Neural cell (in vitro differentiated cells): ENCODE measurements at regions not wholly inside any gene's neighbourhood (a gene's known extent, or its start where the extent isn't known, plus 50 kb on each side); places are given as distances from the start of the nearest gene placed in this dataset.

Source experiments
- H2AFZ ChIP-seq: fragments of 200-600, 300-800 bp; sonication (generic), shearing (Covaris generic); 2 replicates; pipeline ENCODE4 v1.6.0; 2014; ENCODE audit warnings: low read depth, mild to moderate bottlenecking, antibody characterized with exemption, low read length, moderate library complexity
- H3F3A ChIP-seq: fragments of 200-600 bp; shearing (Covaris generic); 2 replicates; pipeline ENCODE4 v1.6.1; 2016; ENCODE audit warnings: mild to moderate bottlenecking, moderate library complexity, mixed read lengths, antibody characterized with exemption, low read length; ENCODE audit not compliant: insufficient read depth, poor library complexity, severe bottlenecking
- H3K27ac ChIP-seq: fragments of 200-600, 300-800 bp; sonication (generic), shearing (Covaris generic); 2 replicates; pipeline ENCODE4 v1.5.1; 2014; ENCODE audit warnings: mild to moderate bottlenecking, low read length, moderate library complexity
- H3K27me3 ChIP-seq: fragments of 300-800, 200-600 bp; sonication (generic), shearing (Covaris generic); 2 replicates; pipeline ENCODE4 v1.6.0; 2014; ENCODE audit warnings: mild to moderate bottlenecking, low read depth, low read length, moderate library complexity; ENCODE audit not compliant: insufficient read depth
- H3K36me3 ChIP-seq: fragments of 300-800, 200-600 bp; sonication (generic), shearing (Covaris generic); 2 replicates; pipeline ENCODE4 v1.5.1; 2014; ENCODE audit warnings: mild to moderate bottlenecking, antibody characterized with exemption, low read length, moderate library complexity; ENCODE audit not compliant: insufficient read depth
- H3K4me2 ChIP-seq: fragments of 300-800, 200-600 bp; sonication (generic), shearing (Covaris generic); 2 replicates; pipeline ENCODE4 v1.6.0; 2014; ENCODE audit warnings: mild to moderate bottlenecking, low read length
- H3K4me3 ChIP-seq: fragments of 300-800, 200-600 bp; sonication (generic), shearing (Covaris generic); 2 replicates; pipeline ENCODE4 v1.5.1; 2014; ENCODE audit warnings: mild to moderate bottlenecking, low read length, moderate library complexity
- H3K79me2 ChIP-seq: fragments of 200-600 bp; shearing (Covaris generic); replicated peaks from 2 replicates; pipeline ENCODE4 v1.6.0; 2014; ENCODE audit warnings: mild to moderate bottlenecking, low read length, moderate library complexity; ENCODE audit not compliant: insufficient read depth
- H3K9ac ChIP-seq: fragments of 300-800, 200-600 bp; sonication (generic), shearing (Covaris generic); 2 replicates; pipeline ENCODE4 v1.6.1; 2016; ENCODE audit warnings: mild to moderate bottlenecking, low read length, mixed read lengths
- H3K9me2 ChIP-seq: fragments of 200-600 bp; shearing (Covaris generic); 2 replicates; pipeline ENCODE4 v1.6.1; 2016; ENCODE audit warnings: mild to moderate bottlenecking, low read length, mixed read lengths; ENCODE audit not compliant: insufficient read depth
- H3K9me3 ChIP-seq: fragments of 200-600, 300-800 bp; sonication (generic), shearing (Covaris generic); 2 replicates; pipeline ENCODE4 v1.6.1; 2016; ENCODE audit warnings: mild to moderate bottlenecking, mixed run types, low read length, moderate library complexity, mixed read lengths
- H4K20me1 ChIP-seq: fragments of 200-600 bp; shearing (Covaris generic); 2 replicates; pipeline ENCODE4 v1.6.1; 2016; ENCODE audit warnings: mild to moderate bottlenecking, mixed run types; ENCODE audit not compliant: insufficient read depth
- CTCF ChIP-seq: fragments of 450-650 bp; IDR thresholded peaks from 2 replicates; pipeline ENCODE4 v1.5.1; 2014; ENCODE audit warnings: antibody characterized with exemption, mild to moderate bottlenecking, moderate library complexity; ENCODE audit not compliant: poor library complexity, severe bottlenecking
- EP300 ChIP-seq: fragments of 450-650 bp; conservative IDR thresholded peaks from 2 replicates; pipeline ENCODE4 v1.6.1; 2014; ENCODE audit warnings: antibody characterized with exemption, mild to moderate bottlenecking, moderate library complexity; ENCODE audit not compliant: poor library complexity, severe bottlenecking
- EZH2 ChIP-seq: fragments of 200-600, 300-800 bp; shearing (Covaris generic), sonication (generic); IDR thresholded peaks from 2 replicates; pipeline ENCODE4 v1.6.1; 2014; ENCODE audit warnings: antibody characterized with exemption, low read length, borderline replicate concordance, mild to moderate bottlenecking; ENCODE audit not compliant: insufficient read depth, poor library complexity, severe bottlenecking
- MXI1 ChIP-seq: fragments of 450-650 bp; conservative IDR thresholded peaks from 2 replicates; pipeline ENCODE4 v1.6.1; 2014; ENCODE audit warnings: antibody characterized with exemption, mild to moderate bottlenecking; ENCODE audit not compliant: poor library complexity, severe bottlenecking
- POLR2AphosphoS5 ChIP-seq: IDR thresholded peaks from 2 replicates; pipeline ENCODE4 v1.6.1; 2012
- RAD21 ChIP-seq: fragments of 450-650 bp; conservative IDR thresholded peaks from 2 replicates; pipeline ENCODE4 v1.6.1; 2014; ENCODE audit warnings: antibody characterized with exemption, mild to moderate bottlenecking, moderate library complexity
- REST ChIP-seq: IDR thresholded peaks from 2 replicates; pipeline ENCODE4 v1.6.1; 2012; ENCODE audit warnings: borderline replicate concordance
- SMC3 ChIP-seq: fragments of 450-650 bp; conservative IDR thresholded peaks from 2 replicates; pipeline ENCODE4 v1.6.1; 2014; ENCODE audit warnings: antibody characterized with exemption, mild to moderate bottlenecking, moderate library complexity; ENCODE audit not compliant: poor library complexity
- TAF1 ChIP-seq: IDR thresholded peaks from 2 replicates; pipeline ENCODE4 v1.6.1; 2012; ENCODE audit warnings: low read depth

GRCh38 chr6:154561750-154562149 lies 51.3 kb upstream of the CNKSR3 start:
- no peak for TF ChIP-seq RAD21
- TF ChIP-seq REST: no peak
- no peak for TF ChIP-seq POLR2AphosphoS5
- TF ChIP-seq SMC3: no peak
- no peak for TF ChIP-seq MXI1

GRCh38 chr6:154565331-154565730 lies 54.8 kb upstream of the CNKSR3 start:
- Histone ChIP-seq H4K20me1 (no peaks in the 10 kb centered on the region), H3K36me3 (no peaks in the 10 kb centered on the region), H3K9ac (no peak overlapping the region), H3F3A (no peaks in the 10 kb centered on the region), H3K27ac (no peak overlapping the region), H2AFZ (no peak overlapping the region), H3K79me2 (no peaks in the 10 kb centered on the region), H3K4me3 (no peak overlapping the region), H3K9me2 (no peaks in the 10 kb centered on the region), H3K9me3 (no peaks in the 10 kb centered on the region), H3K27me3 (no peaks in the 10 kb centered on the region), H3K4me2 (no peak overlapping the region)
- TF ChIP-seq TAF1 (no peak), POLR2AphosphoS5 (no peak), REST (no peak), SMC3 (no peak), CTCF (no peak), RAD21 (no peak), MXI1 (no peak), EP300 (no peak), EZH2 (no peak)

More at GRCh38 chr6:154561750-154562149, 51.3 kb upstream of the CNKSR3 start:
- Histone ChIP-seq H4K20me1 (no peaks in the 10 kb centered on the region), H3F3A (no peaks in the 10 kb centered on the region), H3K36me3 (no peaks in the 10 kb centered on the region), H3K4me2 (no peak overlapping the region), H3K27ac (no peak overlapping the region), H3K9me3 (no peaks in the 10 kb centered on the region), H3K79me2 (no peaks in the 10 kb centered on the region), H3K4me3 (no peak overlapping the region), H2AFZ (no peak overlapping the region), H3K9ac (no peak overlapping the region), H3K9me2 (no peaks in the 10 kb centered on the region), H3K27me3 (no peaks in the 10 kb centered on the region)
